ENCODE measurements at regions not wholly inside any gene's neighbourhood (a gene's known extent, or its start where the extent isn't known, plus 50 kb on each side); places are given as distances from the start of the nearest gene placed in this dataset.

DNA sequence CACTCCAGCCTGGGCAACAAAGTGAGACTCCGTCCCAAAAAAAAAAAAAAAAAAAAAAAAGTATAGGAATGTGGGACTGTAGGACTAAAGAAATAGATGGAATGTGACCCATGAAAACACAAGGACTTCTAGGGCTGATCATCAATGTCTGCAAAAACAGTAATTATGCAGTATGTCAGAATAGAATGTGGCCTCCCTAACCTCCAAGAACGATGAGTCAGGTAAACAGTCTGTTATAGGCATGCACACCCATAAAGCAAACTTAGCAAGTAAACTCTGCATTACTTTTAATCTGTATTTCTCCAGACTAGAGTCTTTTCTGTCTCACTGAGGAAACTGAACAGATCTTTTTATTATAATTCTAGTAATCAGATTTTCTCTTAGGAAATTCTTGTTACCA is 233.4 kb downstream of the HNRNPD start:
- Histone ChIP-seq H3K27ac (ENCODE audit: low read length) (no peak overlapping the region), H3K27me3 (ENCODE audit: insufficient read depth, low read depth, low read length) (no peaks in the 10 kb centered on the region), H3K4me2 (ENCODE audit: low read length) (no peak overlapping the region), H3K9ac (ENCODE audit: low read length) (no peak overlapping the region), H3K36me3 (ENCODE audit: insufficient read depth, low read length) (no peaks in the 10 kb centered on the region), H2AFZ (ENCODE audit: low read depth, low read length) (no peak overlapping the region), H3F3A (ENCODE audit: insufficient read depth, low read length, poor library complexity, severe bottlenecking) (no peaks in the 10 kb centered on the region), H3K79me2 (replicated peaks; ENCODE audit: insufficient read depth, low read length) (no peaks in the 10 kb centered on the region), H3K9me3 (ENCODE audit: low read length) (no peaks in the 10 kb centered on the region), H3K9me2 (ENCODE audit: insufficient read depth, low read length) (no peaks in the 10 kb centered on the region), H4K20me1 (ENCODE audit: insufficient read depth) (no peaks in the 10 kb centered on the region), H3K4me3 (ENCODE audit: low read length) (no peak overlapping the region)
- TF ChIP-seq RAD21 (conservative IDR thresholded peaks at IDR 0.05) (no peak), EP300 (conservative IDR thresholded peaks at IDR 0.05; ENCODE audit: poor library complexity, severe bottlenecking) (no peak), EZH2 (IDR thresholded peaks at IDR 0.05; ENCODE audit: borderline replicate concordance, insufficient read depth, low read length, poor library complexity, severe bottlenecking) (no peak), TAF1 (IDR thresholded peaks at IDR 0.05; ENCODE audit: low read depth) (no peak), MXI1 (conservative IDR thresholded peaks at IDR 0.05; ENCODE audit: poor library complexity, severe bottlenecking) (no peak), SMC3 (conservative IDR thresholded peaks at IDR 0.05; ENCODE audit: poor library complexity) (no peak), POLR2AphosphoS5 (IDR thresholded peaks at IDR 0.05) (no peak)
- TF ChIP-seq, protein P1, sequence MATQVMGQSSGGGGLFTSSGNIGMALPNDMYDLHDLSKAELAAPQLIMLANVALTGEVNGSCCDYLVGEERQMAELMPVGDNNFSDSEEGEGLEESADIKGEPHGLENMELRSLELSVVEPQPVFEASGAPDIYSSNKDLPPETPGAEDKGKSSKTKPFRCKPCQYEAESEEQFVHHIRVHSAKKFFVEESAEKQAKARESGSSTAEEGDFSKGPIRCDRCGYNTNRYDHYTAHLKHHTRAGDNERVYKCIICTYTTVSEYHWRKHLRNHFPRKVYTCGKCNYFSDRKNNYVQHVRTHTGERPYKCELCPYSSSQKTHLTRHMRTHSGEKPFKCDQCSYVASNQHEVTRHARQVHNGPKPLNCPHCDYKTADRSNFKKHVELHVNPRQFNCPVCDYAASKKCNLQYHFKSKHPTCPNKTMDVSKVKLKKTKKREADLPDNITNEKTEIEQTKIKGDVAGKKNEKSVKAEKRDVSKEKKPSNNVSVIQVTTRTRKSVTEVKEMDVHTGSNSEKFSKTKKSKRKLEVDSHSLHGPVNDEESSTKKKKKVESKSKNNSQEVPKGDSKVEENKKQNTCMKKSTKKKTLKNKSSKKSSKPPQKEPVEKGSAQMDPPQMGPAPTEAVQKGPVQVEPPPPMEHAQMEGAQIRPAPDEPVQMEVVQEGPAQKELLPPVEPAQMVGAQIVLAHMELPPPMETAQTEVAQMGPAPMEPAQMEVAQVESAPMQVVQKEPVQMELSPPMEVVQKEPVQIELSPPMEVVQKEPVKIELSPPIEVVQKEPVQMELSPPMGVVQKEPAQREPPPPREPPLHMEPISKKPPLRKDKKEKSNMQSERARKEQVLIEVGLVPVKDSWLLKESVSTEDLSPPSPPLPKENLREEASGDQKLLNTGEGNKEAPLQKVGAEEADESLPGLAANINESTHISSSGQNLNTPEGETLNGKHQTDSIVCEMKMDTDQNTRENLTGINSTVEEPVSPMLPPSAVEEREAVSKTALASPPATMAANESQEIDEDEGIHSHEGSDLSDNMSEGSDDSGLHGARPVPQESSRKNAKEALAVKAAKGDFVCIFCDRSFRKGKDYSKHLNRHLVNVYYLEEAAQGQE (IDR thresholded peaks at IDR 0.05; ENCODE audit: borderline replicate concordance), result no peak
- TF ChIP-seq, protein P2, sequence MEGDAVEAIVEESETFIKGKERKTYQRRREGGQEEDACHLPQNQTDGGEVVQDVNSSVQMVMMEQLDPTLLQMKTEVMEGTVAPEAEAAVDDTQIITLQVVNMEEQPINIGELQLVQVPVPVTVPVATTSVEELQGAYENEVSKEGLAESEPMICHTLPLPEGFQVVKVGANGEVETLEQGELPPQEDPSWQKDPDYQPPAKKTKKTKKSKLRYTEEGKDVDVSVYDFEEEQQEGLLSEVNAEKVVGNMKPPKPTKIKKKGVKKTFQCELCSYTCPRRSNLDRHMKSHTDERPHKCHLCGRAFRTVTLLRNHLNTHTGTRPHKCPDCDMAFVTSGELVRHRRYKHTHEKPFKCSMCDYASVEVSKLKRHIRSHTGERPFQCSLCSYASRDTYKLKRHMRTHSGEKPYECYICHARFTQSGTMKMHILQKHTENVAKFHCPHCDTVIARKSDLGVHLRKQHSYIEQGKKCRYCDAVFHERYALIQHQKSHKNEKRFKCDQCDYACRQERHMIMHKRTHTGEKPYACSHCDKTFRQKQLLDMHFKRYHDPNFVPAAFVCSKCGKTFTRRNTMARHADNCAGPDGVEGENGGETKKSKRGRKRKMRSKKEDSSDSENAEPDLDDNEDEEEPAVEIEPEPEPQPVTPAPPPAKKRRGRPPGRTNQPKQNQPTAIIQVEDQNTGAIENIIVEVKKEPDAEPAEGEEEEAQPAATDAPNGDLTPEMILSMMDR (IDR thresholded peaks at IDR 0.05; ENCODE audit: poor library complexity, severe bottlenecking), result no peak

DNA sequence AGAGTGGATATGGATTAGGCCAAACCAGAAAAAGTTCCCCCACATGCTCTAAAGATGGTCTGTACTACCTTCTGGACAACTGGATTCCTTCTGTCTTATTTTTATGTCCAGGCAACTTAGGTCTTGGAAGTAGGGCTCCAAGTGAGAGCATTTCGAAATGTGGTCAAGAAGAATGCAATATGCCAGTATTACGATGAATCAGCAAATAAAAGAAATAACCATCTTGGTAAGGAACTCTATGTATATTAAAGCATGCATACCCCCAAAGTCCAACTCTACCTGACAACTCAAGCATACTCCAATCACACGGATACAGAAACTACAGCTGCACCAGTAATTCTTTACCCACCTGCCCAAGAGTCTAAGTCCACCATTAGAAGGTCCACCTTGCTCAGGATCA is 234.5 kb downstream of the HNRNPD start:
- Histone ChIP-seq H3K79me2 (replicated peaks; ENCODE audit: insufficient read depth, low read length) (no peaks in the 10 kb centered on the region), H3F3A (ENCODE audit: insufficient read depth, low read length, poor library complexity, severe bottlenecking) (no peaks in the 10 kb centered on the region), H2AFZ (ENCODE audit: low read depth, low read length) (no peak overlapping the region), H3K9me3 (ENCODE audit: low read length) (no peaks in the 10 kb centered on the region), H4K20me1 (ENCODE audit: insufficient read depth) (no peaks in the 10 kb centered on the region), H3K27ac (ENCODE audit: low read length) (no peak overlapping the region), H3K9me2 (ENCODE audit: insufficient read depth, low read length) (no peaks in the 10 kb centered on the region), H3K36me3 (ENCODE audit: insufficient read depth, low read length) (no peaks in the 10 kb centered on the region), H3K4me2 (ENCODE audit: low read length) (no peak overlapping the region), H3K4me3 (ENCODE audit: low read length) (no peak overlapping the region), H3K27me3 (ENCODE audit: insufficient read depth, low read depth, low read length) (no peaks in the 10 kb centered on the region), H3K9ac (ENCODE audit: low read length) (no peak overlapping the region)
- TF ChIP-seq, protein P1 (IDR thresholded peaks at IDR 0.05; ENCODE audit: borderline replicate concordance), result no peak
- no peak for TF ChIP-seq POLR2AphosphoS5 (IDR thresholded peaks at IDR 0.05)
- TF ChIP-seq, protein P2 (IDR thresholded peaks at IDR 0.05; ENCODE audit: poor library complexity, severe bottlenecking), result no peak
- TF ChIP-seq MXI1 (conservative IDR thresholded peaks at IDR 0.05; ENCODE audit: poor library complexity, severe bottlenecking), result no peak
- TF ChIP-seq EP300 (conservative IDR thresholded peaks at IDR 0.05; ENCODE audit: poor library complexity, severe bottlenecking), result no peak
- no peak for TF ChIP-seq SMC3 (conservative IDR thresholded peaks at IDR 0.05; ENCODE audit: poor library complexity)
- TF ChIP-seq TAF1 (IDR thresholded peaks at IDR 0.05; ENCODE audit: low read depth), result no peak
- TF ChIP-seq EZH2 (IDR thresholded peaks at IDR 0.05; ENCODE audit: borderline replicate concordance, insufficient read depth, low read length, poor library complexity, severe bottlenecking), result no peak
- TF ChIP-seq RAD21 (conservative IDR thresholded peaks at IDR 0.05), result no peak
